ENCODE measurements at regions not wholly inside any gene's neighbourhood (a gene's known extent, or its start where the extent isn't known, plus 50 kb on each side); places are given as distances from the start of the nearest gene placed in this dataset.

DNA sequence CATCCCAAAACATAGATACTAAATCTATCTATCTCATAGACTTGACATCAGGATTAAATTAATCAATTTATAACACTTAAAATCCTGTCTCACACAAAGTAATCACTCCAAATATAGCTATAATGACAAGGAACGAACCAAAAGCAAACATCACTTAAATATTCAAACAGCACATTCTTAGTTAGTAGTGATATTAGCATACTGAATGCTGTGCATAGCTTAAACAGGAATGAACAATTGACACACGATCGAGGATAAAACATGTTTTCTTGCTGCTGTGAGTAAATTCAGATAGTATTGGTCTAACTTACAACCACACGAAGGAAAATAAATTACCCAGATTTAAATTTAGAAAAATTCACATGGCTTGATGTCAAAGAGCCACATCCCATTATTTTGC, 58.9 kb upstream of the SNTG2 start:
- H3K27me3 ChIP-seq (replicated peaks; ENCODE audit: insufficient read depth), result no peaks in the 10 kb centered on the region
- H3K4me3 ChIP-seq, result no peak overlapping the region
- no peak for TF ChIP-seq POLR2AphosphoS5 (IDR thresholded peaks at IDR 0.05)
- no peak for TF ChIP-seq POLR2A (IDR thresholded peaks at IDR 0.05)
- TF ChIP-seq CTCF (IDR thresholded peaks at IDR 0.05), result no peak
- no peaks in the 10 kb centered on the region for H3K36me3 ChIP-seq
- no peak for DNase-seq (ENCODE audit: low spot score)
- no peak overlapping the region for H3K27ac ChIP-seq
- WGBS, result 71% methylated on average over 4 of the region's 4 CpGs
- no peaks in the 10 kb centered on the region for H3K9me3 ChIP-seq
- intact Hi-C loops (cut with DNase I), result no loop called here
- H3K4me1 ChIP-seq (replicated peaks), result no peaks in the 10 kb centered on the region

GRCh38 chr2:890791-891190, 59.9 kb upstream of the SNTG2 start:
- TF ChIP-seq CTCF (IDR thresholded peaks at IDR 0.05), result no peak

DNA sequence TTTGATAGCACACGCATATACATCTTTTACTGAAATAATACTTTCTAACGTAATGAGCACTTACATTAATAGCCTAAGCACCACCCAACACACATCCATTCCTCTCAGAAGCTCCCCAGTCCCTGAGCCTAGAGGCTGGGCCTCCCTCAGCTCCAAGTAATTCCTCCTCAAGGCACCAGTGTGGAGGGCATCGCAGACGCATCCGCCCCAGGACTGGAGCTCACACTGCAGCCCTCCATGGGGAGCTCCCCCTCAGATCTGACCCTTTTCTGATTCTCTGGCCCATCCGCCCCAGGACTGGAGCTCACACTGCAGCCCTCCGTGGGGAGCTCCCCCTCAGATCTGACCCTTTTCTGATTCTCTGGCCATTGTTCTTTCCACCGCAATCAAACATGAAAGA, 60.4 kb upstream of the SNTG2 start:
- H3K4me1 ChIP-seq (replicated peaks), result no peaks in the 10 kb centered on the region
- no peaks in the 10 kb centered on the region for H3K27me3 ChIP-seq (replicated peaks; ENCODE audit: insufficient read depth)
- no peak overlapping the region for H3K27ac ChIP-seq
- DNase-seq (ENCODE audit: low spot score), result peak; percentile 0
- WGBS, result 84% methylated on average over 8 of the region's 8 CpGs
- H3K4me3 ChIP-seq, result no peak overlapping the region
- intact Hi-C loops (cut with DNase I), result no loop called here
- H3K36me3 ChIP-seq, result no peaks in the 10 kb centered on the region
- TF ChIP-seq POLR2AphosphoS5 (IDR thresholded peaks at IDR 0.05), result no peak
- TF ChIP-seq CTCF (IDR thresholded peaks at IDR 0.05), result no peak
- TF ChIP-seq POLR2A (IDR thresholded peaks at IDR 0.05), result no peak
- H3K9me3 ChIP-seq, result no peaks in the 10 kb centered on the region

More at GRCh38 chr2:890791-891190, 59.9 kb upstream of the SNTG2 start:
- no peak overlapping the region for H3K4me3 ChIP-seq
- H3K36me3 ChIP-seq, result no peaks in the 10 kb centered on the region
- H3K27me3 ChIP-seq (replicated peaks; ENCODE audit: insufficient read depth), result no peaks in the 10 kb centered on the region
- WGBS, result 61% methylated on average over 6 of the region's 6 CpGs
- no peaks in the 10 kb centered on the region for H3K9me3 ChIP-seq
- DNase-seq (ENCODE audit: low spot score), result no peak
- H3K27ac ChIP-seq, result no peak overlapping the region
- intact Hi-C loops (cut with DNase I), result no loop called here
- no peaks in the 10 kb centered on the region for H3K4me1 ChIP-seq (replicated peaks)

DNA sequence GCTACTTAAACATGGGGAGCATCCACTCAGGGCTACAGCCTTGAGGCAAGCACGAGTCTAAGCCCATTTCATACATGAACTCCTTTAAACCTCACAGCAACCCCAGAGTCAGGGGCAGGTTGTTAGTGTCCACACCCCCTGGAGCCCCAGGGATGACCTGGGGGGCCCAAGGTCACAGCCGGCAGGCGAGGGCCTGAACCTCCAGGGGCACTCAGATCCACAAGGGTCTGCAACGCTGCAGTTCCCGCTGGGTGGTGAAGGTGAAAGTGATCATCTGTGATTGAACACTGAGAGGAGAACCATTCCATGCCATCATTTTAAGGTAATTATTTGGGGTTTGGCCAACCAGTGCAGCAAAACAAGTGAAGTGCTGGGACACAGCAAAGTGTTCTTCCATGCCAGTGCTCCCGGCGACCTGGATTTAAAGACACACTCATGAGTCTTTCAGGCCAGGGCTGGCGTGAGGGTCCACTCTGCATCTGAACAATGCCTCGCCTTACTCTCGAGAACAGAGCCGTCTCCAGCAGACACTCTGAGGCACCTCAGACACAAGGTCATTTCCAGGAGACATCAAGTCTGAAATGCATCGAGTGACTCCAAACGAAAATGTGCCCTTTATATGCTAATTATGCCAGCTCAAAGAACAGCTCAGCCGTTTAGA, 61.6 kb upstream of the SNTG2 start:
- intact Hi-C loops (cut with DNase I), result no loop called here
- Histone ChIP-seq H3K27ac (no peak overlapping the region), H3K36me3 (no peaks in the 10 kb centered on the region), H3K9me3 (no peaks in the 10 kb centered on the region), H3K4me1 (replicated peaks) (no peaks in the 10 kb centered on the region), H3K4me3 (no peak overlapping the region), H3K27me3 (replicated peaks; ENCODE audit: insufficient read depth) (no peaks in the 10 kb centered on the region)
- no peak for DNase-seq (ENCODE audit: low spot score)
- TF ChIP-seq POLR2AphosphoS5 (IDR thresholded peaks at IDR 0.05) (no peak), POLR2A (IDR thresholded peaks at IDR 0.05) (no peak), CTCF (IDR thresholded peaks at IDR 0.05) (no peak)
- 79% methylated on average over 14 of the region's 14 CpGs for WGBS

- no peaks in the 10 kb centered on the region for H3K9me3 ChIP-seq
- intact Hi-C loops (cut with DNase I), result no loop called here
- 80% methylated on average over 13 of the region's 13 CpGs for WGBS
- no peaks in the 10 kb centered on the region for H3K27me3 ChIP-seq (replicated peaks; ENCODE audit: insufficient read depth)
- no peak overlapping the region for H3K27ac ChIP-seq
- H3K4me1 ChIP-seq (replicated peaks), result no peaks in the 10 kb centered on the region
- H3K36me3 ChIP-seq, result no peaks in the 10 kb centered on the region
- peak; percentile 3 for DNase-seq (ENCODE audit: low spot score)
- TF ChIP-seq POLR2AphosphoS5 (IDR thresholded peaks at IDR 0.05), result no peak
- no peak for TF ChIP-seq POLR2A (IDR thresholded peaks at IDR 0.05)
- H3K4me3 ChIP-seq, result no peak overlapping the region
These were observed 62.3 kb upstream of the SNTG2 start for GRCh38 chr2:888211-888801.

Measured in prostate gland (tissue), 2 donors.